Neural cell (in vitro differentiated cells): ENCODE measurements at regions not wholly inside any gene's neighbourhood (a gene's known extent, or its start where the extent isn't known, plus 50 kb on each side); places are given as distances from the start of the nearest gene placed in this dataset.

ENCODE experiments used
- H2AFZ ChIP-seq: fragments of 200-600, 300-800 bp; sonication (generic), shearing (Covaris generic); 2 replicates; pipeline ENCODE4 v1.6.0; 2014; ENCODE audit warnings: low read depth, mild to moderate bottlenecking, antibody characterized with exemption, low read length, moderate library complexity
- H3F3A ChIP-seq: fragments of 200-600 bp; shearing (Covaris generic); 2 replicates; pipeline ENCODE4 v1.6.1; 2016; ENCODE audit warnings: mild to moderate bottlenecking, moderate library complexity, mixed read lengths, antibody characterized with exemption, low read length; ENCODE audit not compliant: insufficient read depth, poor library complexity, severe bottlenecking
- H3K27ac ChIP-seq: fragments of 200-600, 300-800 bp; sonication (generic), shearing (Covaris generic); 2 replicates; pipeline ENCODE4 v1.5.1; 2014; ENCODE audit warnings: mild to moderate bottlenecking, low read length, moderate library complexity
- H3K27me3 ChIP-seq: fragments of 300-800, 200-600 bp; sonication (generic), shearing (Covaris generic); 2 replicates; pipeline ENCODE4 v1.6.0; 2014; ENCODE audit warnings: mild to moderate bottlenecking, low read depth, low read length, moderate library complexity; ENCODE audit not compliant: insufficient read depth
- H3K36me3 ChIP-seq: fragments of 300-800, 200-600 bp; sonication (generic), shearing (Covaris generic); 2 replicates; pipeline ENCODE4 v1.5.1; 2014; ENCODE audit warnings: mild to moderate bottlenecking, antibody characterized with exemption, low read length, moderate library complexity; ENCODE audit not compliant: insufficient read depth
- H3K4me2 ChIP-seq: fragments of 300-800, 200-600 bp; sonication (generic), shearing (Covaris generic); 2 replicates; pipeline ENCODE4 v1.6.0; 2014; ENCODE audit warnings: mild to moderate bottlenecking, low read length
- H3K4me3 ChIP-seq: fragments of 300-800, 200-600 bp; sonication (generic), shearing (Covaris generic); 2 replicates; pipeline ENCODE4 v1.5.1; 2014; ENCODE audit warnings: mild to moderate bottlenecking, low read length, moderate library complexity
- H3K79me2 ChIP-seq: fragments of 200-600 bp; shearing (Covaris generic); replicated peaks from 2 replicates; pipeline ENCODE4 v1.6.0; 2014; ENCODE audit warnings: mild to moderate bottlenecking, low read length, moderate library complexity; ENCODE audit not compliant: insufficient read depth
- H3K9ac ChIP-seq: fragments of 300-800, 200-600 bp; sonication (generic), shearing (Covaris generic); 2 replicates; pipeline ENCODE4 v1.6.1; 2016; ENCODE audit warnings: mild to moderate bottlenecking, low read length, mixed read lengths
- H3K9me2 ChIP-seq: fragments of 200-600 bp; shearing (Covaris generic); 2 replicates; pipeline ENCODE4 v1.6.1; 2016; ENCODE audit warnings: mild to moderate bottlenecking, low read length, mixed read lengths; ENCODE audit not compliant: insufficient read depth
- H3K9me3 ChIP-seq: fragments of 200-600, 300-800 bp; sonication (generic), shearing (Covaris generic); 2 replicates; pipeline ENCODE4 v1.6.1; 2016; ENCODE audit warnings: mild to moderate bottlenecking, mixed run types, low read length, moderate library complexity, mixed read lengths
- H4K20me1 ChIP-seq: fragments of 200-600 bp; shearing (Covaris generic); 2 replicates; pipeline ENCODE4 v1.6.1; 2016; ENCODE audit warnings: mild to moderate bottlenecking, mixed run types; ENCODE audit not compliant: insufficient read depth
- EP300 ChIP-seq: fragments of 450-650 bp; conservative IDR thresholded peaks from 2 replicates; pipeline ENCODE4 v1.6.1; 2014; ENCODE audit warnings: antibody characterized with exemption, mild to moderate bottlenecking, moderate library complexity; ENCODE audit not compliant: poor library complexity, severe bottlenecking
- EZH2 ChIP-seq: fragments of 200-600, 300-800 bp; shearing (Covaris generic), sonication (generic); IDR thresholded peaks from 2 replicates; pipeline ENCODE4 v1.6.1; 2014; ENCODE audit warnings: antibody characterized with exemption, low read length, borderline replicate concordance, mild to moderate bottlenecking; ENCODE audit not compliant: insufficient read depth, poor library complexity, severe bottlenecking
- MXI1 ChIP-seq: fragments of 450-650 bp; conservative IDR thresholded peaks from 2 replicates; pipeline ENCODE4 v1.6.1; 2014; ENCODE audit warnings: antibody characterized with exemption, mild to moderate bottlenecking; ENCODE audit not compliant: poor library complexity, severe bottlenecking
- POLR2AphosphoS5 ChIP-seq: IDR thresholded peaks from 2 replicates; pipeline ENCODE4 v1.6.1; 2012
- RAD21 ChIP-seq: fragments of 450-650 bp; conservative IDR thresholded peaks from 2 replicates; pipeline ENCODE4 v1.6.1; 2014; ENCODE audit warnings: antibody characterized with exemption, mild to moderate bottlenecking, moderate library complexity
- REST ChIP-seq: IDR thresholded peaks from 2 replicates; pipeline ENCODE4 v1.6.1; 2012; ENCODE audit warnings: borderline replicate concordance
- SMC3 ChIP-seq: fragments of 450-650 bp; conservative IDR thresholded peaks from 2 replicates; pipeline ENCODE4 v1.6.1; 2014; ENCODE audit warnings: antibody characterized with exemption, mild to moderate bottlenecking, moderate library complexity; ENCODE audit not compliant: poor library complexity
- TAF1 ChIP-seq: IDR thresholded peaks from 2 replicates; pipeline ENCODE4 v1.6.1; 2012; ENCODE audit warnings: low read depth
- TF ChIP-seq, protein P1 (sequence below): fragments of 450-650 bp; IDR thresholded peaks from 2 replicates; pipeline ENCODE4 v1.5.1; 2014; ENCODE audit warnings: antibody characterized with exemption, mild to moderate bottlenecking, moderate library complexity; ENCODE audit not compliant: poor library complexity, severe bottlenecking

DNA sequence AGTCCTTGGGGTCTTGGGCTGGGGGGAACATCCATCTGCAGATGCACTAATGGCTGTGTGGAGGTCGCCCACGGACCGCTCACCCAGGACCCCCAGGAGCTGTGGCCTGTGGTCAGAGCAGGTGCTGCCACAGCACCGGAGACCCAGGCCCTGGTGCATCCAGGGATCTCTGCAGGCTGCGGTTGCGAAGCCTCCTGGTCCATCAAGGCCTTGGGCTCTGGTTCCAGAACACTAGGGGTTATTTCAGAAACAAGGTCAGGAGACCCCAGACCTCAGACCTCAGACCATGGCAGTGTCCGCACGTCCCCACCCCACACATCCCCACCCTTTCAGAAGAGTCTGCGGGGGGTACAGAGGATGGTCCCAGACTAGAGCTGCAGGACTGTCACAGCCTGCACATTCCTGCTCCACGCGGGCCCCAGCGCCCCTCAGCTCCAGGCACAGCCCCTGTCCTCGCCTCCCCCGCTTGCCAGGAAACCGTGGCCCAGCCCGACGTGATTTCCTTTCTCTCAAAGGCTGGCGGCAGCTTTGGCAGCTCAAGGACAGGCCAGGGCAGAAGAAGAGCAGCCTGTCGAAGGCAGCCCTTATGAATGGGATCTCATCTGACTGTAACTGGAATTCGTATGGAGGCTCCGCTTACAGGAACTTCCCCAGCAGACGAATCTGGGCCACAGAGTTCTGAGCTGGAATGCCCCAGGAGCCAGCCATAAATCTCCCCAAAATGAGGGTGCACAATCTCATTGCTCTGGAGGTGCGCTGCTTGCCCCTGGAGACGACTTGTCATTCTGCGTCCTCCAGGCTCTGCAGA, 136.2 kb upstream of the RET start:
- no peaks in the 10 kb centered on the region for H3K27me3 ChIP-seq
- no peak overlapping the region for H3K4me3 ChIP-seq
- no peak overlapping the region for H3K4me2 ChIP-seq
- H3F3A ChIP-seq = no peaks in the 10 kb centered on the region
- H3K9ac ChIP-seq = no peak overlapping the region
- H3K27ac ChIP-seq = no peak overlapping the region
- no peaks in the 10 kb centered on the region for H4K20me1 ChIP-seq
- no peaks in the 10 kb centered on the region for H3K36me3 ChIP-seq
- H3K9me3 ChIP-seq = no peaks in the 10 kb centered on the region
- TF ChIP-seq SMC3 (no peak), RAD21 (no peak), TAF1 (no peak), REST (no peak), EP300 (no peak), MXI1 (no peak), EZH2 (no peak), POLR2AphosphoS5 (no peak)
- TF ChIP-seq, protein P1, sequence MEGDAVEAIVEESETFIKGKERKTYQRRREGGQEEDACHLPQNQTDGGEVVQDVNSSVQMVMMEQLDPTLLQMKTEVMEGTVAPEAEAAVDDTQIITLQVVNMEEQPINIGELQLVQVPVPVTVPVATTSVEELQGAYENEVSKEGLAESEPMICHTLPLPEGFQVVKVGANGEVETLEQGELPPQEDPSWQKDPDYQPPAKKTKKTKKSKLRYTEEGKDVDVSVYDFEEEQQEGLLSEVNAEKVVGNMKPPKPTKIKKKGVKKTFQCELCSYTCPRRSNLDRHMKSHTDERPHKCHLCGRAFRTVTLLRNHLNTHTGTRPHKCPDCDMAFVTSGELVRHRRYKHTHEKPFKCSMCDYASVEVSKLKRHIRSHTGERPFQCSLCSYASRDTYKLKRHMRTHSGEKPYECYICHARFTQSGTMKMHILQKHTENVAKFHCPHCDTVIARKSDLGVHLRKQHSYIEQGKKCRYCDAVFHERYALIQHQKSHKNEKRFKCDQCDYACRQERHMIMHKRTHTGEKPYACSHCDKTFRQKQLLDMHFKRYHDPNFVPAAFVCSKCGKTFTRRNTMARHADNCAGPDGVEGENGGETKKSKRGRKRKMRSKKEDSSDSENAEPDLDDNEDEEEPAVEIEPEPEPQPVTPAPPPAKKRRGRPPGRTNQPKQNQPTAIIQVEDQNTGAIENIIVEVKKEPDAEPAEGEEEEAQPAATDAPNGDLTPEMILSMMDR = no peak
- H2AFZ ChIP-seq = no peak overlapping the region
- H3K79me2 ChIP-seq = no peaks in the 10 kb centered on the region
- no peaks in the 10 kb centered on the region for H3K9me2 ChIP-seq

DNA sequence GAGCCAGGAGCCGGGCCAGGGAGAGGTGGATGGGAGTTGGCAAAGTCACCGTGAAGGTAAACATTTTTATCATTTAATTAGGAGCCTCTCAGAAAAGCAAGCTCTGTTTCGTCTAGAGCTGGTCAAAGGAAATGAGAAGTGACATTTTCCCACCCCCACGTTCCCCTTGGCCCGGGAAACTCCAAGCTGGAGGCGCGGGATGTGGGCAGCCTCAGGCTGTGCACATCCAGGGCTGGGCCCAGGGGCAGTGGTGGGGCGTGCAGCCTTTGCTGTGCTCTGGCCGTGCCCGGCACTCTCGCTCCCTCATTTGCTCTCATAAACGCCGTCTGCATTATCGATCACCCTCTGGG, 135.6 kb upstream of the RET start:
- no peaks in the 10 kb centered on the region for H3K36me3 ChIP-seq
- no peak overlapping the region for H3K27ac ChIP-seq
- no peak overlapping the region for H2AFZ ChIP-seq
- H3F3A ChIP-seq = no peaks in the 10 kb centered on the region
- no peaks in the 10 kb centered on the region for H4K20me1 ChIP-seq
- no peak overlapping the region for H3K4me2 ChIP-seq
- no peak overlapping the region for H3K4me3 ChIP-seq
- no peak overlapping the region for H3K9ac ChIP-seq
- no peaks in the 10 kb centered on the region for H3K79me2 ChIP-seq
- no peaks in the 10 kb centered on the region for H3K9me2 ChIP-seq
- H3K27me3 ChIP-seq = no peaks in the 10 kb centered on the region
- H3K9me3 ChIP-seq = no peaks in the 10 kb centered on the region
- TF ChIP-seq EP300 (no peak), REST (no peak), RAD21 (no peak), POLR2AphosphoS5 (no peak), TAF1 (no peak), MXI1 (no peak), EZH2 (no peak), SMC3 (no peak)
- TF ChIP-seq, protein P1 = no peak
